ENCODE measurements at regions not wholly inside any gene's neighbourhood (a gene's known extent, or its start where the extent isn't known, plus 50 kb on each side); places are given as distances from the start of the nearest gene placed in this dataset.
"Not testable (repeated sequence)": the region's sequence is repeated elsewhere in the genome, so short reads cannot be mapped to it uniquely, and the experiment has no call there.

- CTCF ChIA-PET (ENCODE audit: unreplicated experiment), result no interaction called here
Observed at GRCh38 chr1:54471588-54471987, 65.4 kb upstream of the SSBP3 start.

GRCh38 chr1:54469444-54469843, 63.2 kb upstream of the SSBP3 start:
- POLR2A ChIA-PET, result interaction anchor here (0.6 to 0.7 kb wide), 2 partner anchors 51 to 156 kb away, joined by 3 to 6 read pairs; no protein-coding TSS in a partner anchor

More at GRCh38 chr1:54471588-54471987, 65.4 kb upstream of the SSBP3 start:
- Histone ChIP-seq H4K20me1 (ENCODE audit: insufficient read depth, low read length) (no peaks in the 10 kb centered on the region), H2AFZ (ENCODE audit: low read length) (no peak overlapping the region), H3K4me2 (ENCODE audit: low read length) (no peak overlapping the region), H3K9me3 (ENCODE audit: low read length) (no peaks in the 10 kb centered on the region), H3K79me2 (ENCODE audit: insufficient read depth, low read depth, low read length) (no peaks in the 10 kb centered on the region), H3K9me2 (ENCODE audit: insufficient read depth, low read length) (no peaks in the 10 kb centered on the region), H3K27ac (ENCODE audit: low read depth, low read length, poor library complexity, severe bottlenecking) (no peak overlapping the region), H3K36me3 (ENCODE audit: insufficient read depth, low read length) (no peaks in the 10 kb centered on the region), H3K4me3 (ENCODE audit: low read depth, low read length, poor library complexity, severe bottlenecking) (no peak overlapping the region), H3K4me1 (ENCODE audit: insufficient read depth, low read length, poor library complexity, severe bottlenecking) (peaks cover 18% of the 10 kb centered on the region)
- intact Hi-C loops (cut with micrococcal nuclease; ENCODE audit: unreplicated experiment), result no loop called here
- POLR2A ChIA-PET, result interaction anchor here (1.0 kb wide), 1 partner anchor 15 kb away, joined by 3 read pairs; no protein-coding TSS in a partner anchor
- BruUV-seq (replicated peaks), result no TSS peak
- TF ChIP-seq CTCF (conservative IDR thresholded peaks at IDR 0.05; ENCODE audit: low read length), result no peak
- no peak for TF ChIP-seq EZH2phosphoT487 (IDR thresholded peaks at IDR 0.05; ENCODE audit: borderline replicate concordance, low read depth, low read length)
- no peak for DNase-seq (ENCODE audit: low spot score)

GRCh38 chr1:54468288-54469084, 62.3 kb upstream of the SSBP3 start:
- DNase-seq (ENCODE audit: low spot score), result peak; percentile 60
- H3K27ac ChIP-seq (ENCODE audit: low read depth, low read length, poor library complexity, severe bottlenecking); H3K79me2 ChIP-seq (ENCODE audit: insufficient read depth, low read depth, low read length); H4K20me1 ChIP-seq (ENCODE audit: insufficient read depth, low read length); H3K9me2 ChIP-seq (ENCODE audit: insufficient read depth, low read length); intact Hi-C loops (cut with micrococcal nuclease; ENCODE audit: unreplicated experiment); H3K4me3 ChIP-seq (ENCODE audit: low read depth, low read length, poor library complexity, severe bottlenecking); H3K9me3 ChIP-seq (ENCODE audit: low read length); BruUV-seq (replicated peaks); H3K4me2 ChIP-seq (ENCODE audit: low read length); H3K36me3 ChIP-seq (ENCODE audit: insufficient read depth, low read length); H2AFZ ChIP-seq (ENCODE audit: low read length): not testable (repeated sequence)
- peak; percentile 65 for TF ChIP-seq CTCF (conservative IDR thresholded peaks at IDR 0.05; ENCODE audit: low read length)
- CTCF ChIA-PET (ENCODE audit: unreplicated experiment), result interaction anchor here (0.8 kb wide), 1 partner anchor 196 kb away, joined by 3 read pairs; no protein-coding TSS in a partner anchor
- peaks cover 13% of the 10 kb centered on the region for H3K4me1 ChIP-seq (ENCODE audit: insufficient read depth, low read length, poor library complexity, severe bottlenecking)
- POLR2A ChIA-PET, result interaction anchor here (0.7 kb wide), 1 partner anchor 50 kb away, joined by 3 read pairs; no protein-coding TSS in a partner anchor

More at GRCh38 chr1:54469444-54469843, 63.2 kb upstream of the SSBP3 start:
- BruUV-seq (replicated peaks); H2AFZ ChIP-seq (ENCODE audit: low read length); H3K9me3 ChIP-seq (ENCODE audit: low read length); H3K36me3 ChIP-seq (ENCODE audit: insufficient read depth, low read length); H3K4me2 ChIP-seq (ENCODE audit: low read length); intact Hi-C loops (cut with micrococcal nuclease; ENCODE audit: unreplicated experiment); H3K4me1 ChIP-seq (ENCODE audit: insufficient read depth, low read length, poor library complexity, severe bottlenecking); H4K20me1 ChIP-seq (ENCODE audit: insufficient read depth, low read length); H3K79me2 ChIP-seq (ENCODE audit: insufficient read depth, low read depth, low read length); H3K9me2 ChIP-seq (ENCODE audit: insufficient read depth, low read length); H3K27ac ChIP-seq (ENCODE audit: low read depth, low read length, poor library complexity, severe bottlenecking); DNase-seq (ENCODE audit: low spot score); H3K4me3 ChIP-seq (ENCODE audit: low read depth, low read length, poor library complexity, severe bottlenecking): not testable (repeated sequence)
- CTCF ChIA-PET (ENCODE audit: unreplicated experiment), result interaction anchor here (0.8 kb wide), 1 partner anchor 196 kb away, joined by 3 read pairs; no protein-coding TSS in a partner anchor

Measured in OCI-LY7 (cell line).